IPS-NIHi7 (cell line): ENCODE measurements at regions not wholly inside any gene's neighbourhood (a gene's known extent, or its start where the extent isn't known, plus 50 kb on each side); places are given as distances from the start of the nearest gene placed in this dataset.
"Not testable (repeated sequence)": the region's sequence is repeated elsewhere in the genome, so short reads cannot be mapped to it uniquely, and the experiment has no call there.

Experiments used
- DNase-seq: peaks from one replicate; pipeline ENCODE4 v3.0.0; 2012; ENCODE audit warnings: mixed read lengths; ENCODE audit errors: extremely low spot score

GRCh38 chr10:53338199-53338598 is 565.6 kb upstream of the MBL2 start:
- DNase-seq = not testable (repeated sequence)

GRCh38 chr10:53335803-53336422 is 563.3 kb upstream of the MBL2 start:
- DNase-seq = not testable (repeated sequence)

GRCh38 chr10:53331460-53331859 is 558.9 kb upstream of the MBL2 start:
- DNase-seq = no peak

GRCh38 chr10:53326401-53327305 is 554.1 kb upstream of the MBL2 start:
- DNase-seq = not testable (repeated sequence)

- no peak for DNase-seq
These were observed 552.5 kb upstream of the MBL2 start for GRCh38 chr10:53325066-53325465.

- no peak for DNase-seq
These were observed 543.1 kb upstream of the MBL2 start for GRCh38 chr10:53315709-53316108.

- DNase-seq = no peak
These were observed 542.3 kb upstream of the MBL2 start for GRCh38 chr10:53314876-53315275.

GRCh38 chr10:53298443-53298842 is 525.9 kb upstream of the MBL2 start:
- DNase-seq = no peak

- no peak for DNase-seq
These were observed 512.1 kb upstream of the MBL2 start for GRCh38 chr10:53284615-53285182.

- DNase-seq = no peak
These were observed 504.2 kb upstream of the MBL2 start for GRCh38 chr10:53276797-53277196.

GRCh38 chr10:53269482-53269881 is 496.9 kb upstream of the MBL2 start:
- no peak for DNase-seq

GRCh38 chr10:53260213-53260612 is 487.6 kb upstream of the MBL2 start:
- no peak for DNase-seq

- peak; percentile 56 for DNase-seq
These were observed 484.0 kb upstream of the MBL2 start for GRCh38 chr10:53256623-53257022.

- DNase-seq = no peak
These were observed 483.1 kb upstream of the MBL2 start for GRCh38 chr10:53255661-53256205.

- DNase-seq = no peak
These were observed 480.6 kb upstream of the MBL2 start for GRCh38 chr10:53253221-53253620.

- no peak for DNase-seq
These were observed 467.3 kb upstream of the MBL2 start for GRCh38 chr10:53239873-53240272.

- DNase-seq = no peak
These were observed 464.4 kb upstream of the MBL2 start for GRCh38 chr10:53236941-53237340.

- no peak for DNase-seq
These were observed 461.2 kb upstream of the MBL2 start for GRCh38 chr10:53233749-53234148.

GRCh38 chr10:53230651-53231050 is 458.1 kb upstream of the MBL2 start:
- DNase-seq = no peak

GRCh38 chr10:53223851-53224250 is 451.3 kb upstream of the MBL2 start:
- DNase-seq = peak; percentile 50

GRCh38 chr10:53222806-53223205 is 450.2 kb upstream of the MBL2 start:
- DNase-seq = no peak

- peak; percentile 51 for DNase-seq
These were observed 437.5 kb upstream of the MBL2 start for GRCh38 chr10:53209944-53210611.
